GM12891 (cell line): ENCODE measurements at regions not wholly inside any gene's neighbourhood (a gene's known extent, or its start where the extent isn't known, plus 50 kb on each side); places are given as distances from the start of the nearest gene placed in this dataset.

Experiments used
- POLR2A ChIP-seq: IDR thresholded peaks from 2 replicates; pipeline ENCODE4 v1.6.1; 2011; ENCODE audit warnings: low read depth, low read length, control low read depth
- POLR2AphosphoS5 ChIP-seq: IDR thresholded peaks from 2 replicates; pipeline ENCODE4 v1.6.1; 2011; ENCODE audit warnings: low read depth, low read length, control low read depth

GRCh38 chr2:49836017-49836416, 681.7 kb upstream of the FSHR start:
- TF ChIP-seq POLR2A (no peak), POLR2AphosphoS5 (no peak)
